ENCODE measurements at regions not wholly inside any gene's neighbourhood (a gene's known extent, or its start where the extent isn't known, plus 50 kb on each side); places are given as distances from the start of the nearest gene placed in this dataset.

DNA sequence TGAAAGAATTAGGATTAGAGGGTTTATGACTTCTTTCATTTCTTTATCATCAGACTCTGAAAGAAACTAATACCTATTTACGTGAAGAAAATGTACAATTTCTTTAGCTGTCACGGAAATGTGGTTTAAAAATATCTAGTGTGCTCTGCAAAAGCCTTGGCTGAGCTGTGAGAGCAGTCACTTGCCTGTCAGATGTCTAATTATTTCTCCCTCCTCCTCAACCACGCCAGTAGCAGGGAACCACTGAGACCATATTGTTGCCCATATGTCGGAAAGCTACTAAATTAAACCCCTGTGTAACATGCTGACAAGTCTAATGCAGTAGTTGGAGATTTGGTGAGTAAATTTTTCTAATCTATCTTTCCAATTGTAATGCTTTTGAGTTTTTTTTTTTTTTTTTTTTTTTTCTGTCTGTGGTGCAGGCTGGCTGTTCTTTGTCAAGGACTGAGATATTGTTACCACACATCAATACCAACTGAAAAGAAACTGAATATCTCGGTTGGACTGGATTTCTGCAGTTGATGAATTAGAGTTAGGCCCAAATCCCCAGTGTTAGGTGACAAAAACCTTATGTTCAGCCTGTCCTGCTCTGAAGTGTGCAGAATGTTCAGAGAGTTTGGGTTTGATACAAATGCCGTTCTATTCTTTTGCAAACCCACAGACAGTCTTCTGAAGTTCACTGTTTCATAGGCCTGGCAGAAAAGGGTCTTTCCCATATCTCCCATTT, 302.9 kb upstream of the SYNCRIP start:
- Mint-ChIP-seq H3K27ac (no peak overlapping the region), H3K4me1 (peaks cover 0 to 2% (median 0%) of the 10 kb centered on the region in 4 donors), H3K27me3 (no peaks in the 10 kb centered on the region), H3K4me3 (no peak overlapping the region), H3K36me3 (no peaks in the 10 kb centered on the region), H3K9me3 (peaks cover 0 to 8% (median 2%) of the 10 kb centered on the region in 7 donors)
- no peaks in the 10 kb centered on the region for H3K4me1 ChIP-seq (ENCODE audit: control insufficient read depth, insufficient read depth, low read length, poor library complexity, severe bottlenecking)
- no peaks in the 10 kb centered on the region for H3K27me3 ChIP-seq (ENCODE audit: control insufficient read depth, insufficient read depth, low read length)
- H3K9me3 ChIP-seq (ENCODE audit: control insufficient read depth in 2 of 2, low read length in 2 of 2): no peaks in the 10 kb centered on the region
- no peak for DNase-seq
- H3K4me3 ChIP-seq (ENCODE audit: low read depth, low read length): no peak overlapping the region
- no peak for ATAC-seq (ENCODE audit: low read depth in 2 of 2)
- no peak overlapping the region for H3K27ac ChIP-seq (ENCODE audit: insufficient read depth, low read length, poor library complexity, severe bottlenecking)
- H3K36me3 ChIP-seq (ENCODE audit: control insufficient read depth, insufficient read depth, low read length): no peaks in the 10 kb centered on the region

GRCh38 chr6:85944776-85945175, 302.1 kb upstream of the SYNCRIP start:
- Histone ChIP-seq H3K9me3 (ENCODE audit: control insufficient read depth in 2 of 2, low read length in 2 of 2) (no peaks in the 10 kb centered on the region), H3K27me3 (ENCODE audit: control insufficient read depth, insufficient read depth, low read length) (no peaks in the 10 kb centered on the region), H3K4me1 (ENCODE audit: control insufficient read depth, insufficient read depth, low read length, poor library complexity, severe bottlenecking) (no peaks in the 10 kb centered on the region), H3K27ac (ENCODE audit: insufficient read depth, low read length, poor library complexity, severe bottlenecking) (no peak overlapping the region), H3K4me3 (ENCODE audit: low read depth, low read length) (no peak overlapping the region), H3K36me3 (ENCODE audit: control insufficient read depth, insufficient read depth, low read length) (no peaks in the 10 kb centered on the region)
- Mint-ChIP-seq H3K27ac (no peak overlapping the region), H3K4me1 (peaks cover 0 to 2% (median 0%) of the 10 kb centered on the region in 4 donors), H3K4me3 (no peak overlapping the region), H3K9me3 (peaks cover 0 to 3% (median 0%) of the 10 kb centered on the region in 7 donors), H3K27me3 (no peaks in the 10 kb centered on the region), H3K36me3 (no peaks in the 10 kb centered on the region)
- DNase-seq (no peak), ATAC-seq (ENCODE audit: low read depth in 2 of 2) (no peak)

DNA sequence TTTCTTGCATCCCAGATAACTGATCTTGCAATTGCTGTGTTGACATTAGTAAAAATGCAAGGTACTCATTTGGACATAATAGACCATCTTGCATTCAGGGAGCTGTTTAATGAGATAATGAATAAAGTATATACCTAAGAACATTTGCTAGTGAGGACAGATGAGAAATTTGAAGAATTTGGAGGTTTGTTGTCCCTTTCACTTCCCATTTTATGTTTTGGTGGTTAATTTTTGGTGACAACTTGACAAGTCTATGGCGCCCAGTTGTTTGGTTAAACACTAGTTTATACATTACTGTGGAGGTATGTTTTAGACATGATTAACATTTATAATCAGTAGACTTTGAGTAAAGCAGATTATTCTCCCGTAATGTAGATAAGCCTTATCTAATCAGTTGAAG, 300.2 kb upstream of the SYNCRIP start:
- H3K4me3 ChIP-seq (ENCODE audit: low read depth, low read length): no peak overlapping the region
- H3K27me3 ChIP-seq (ENCODE audit: control insufficient read depth, insufficient read depth, low read length): no peaks in the 10 kb centered on the region
- H3K9me3 Mint-ChIP-seq: peaks cover 0 to 6% (median 0%) of the 10 kb centered on the region in 7 donors
- no peaks in the 10 kb centered on the region for H3K36me3 ChIP-seq (ENCODE audit: control insufficient read depth, insufficient read depth, low read length)
- H3K27me3 Mint-ChIP-seq: no peaks in the 10 kb centered on the region
- H3K4me1 Mint-ChIP-seq: peaks cover 0 to 2% (median 0%) of the 10 kb centered on the region in 4 donors
- no peak overlapping the region for H3K27ac ChIP-seq (ENCODE audit: insufficient read depth, low read length, poor library complexity, severe bottlenecking)
- H3K36me3 Mint-ChIP-seq: no peaks in the 10 kb centered on the region
- ATAC-seq (ENCODE audit: low read depth in 2 of 2): no peak
- H3K4me1 ChIP-seq (ENCODE audit: control insufficient read depth, insufficient read depth, low read length, poor library complexity, severe bottlenecking): no peaks in the 10 kb centered on the region
- DNase-seq: no peak
- no peak overlapping the region for H3K4me3 Mint-ChIP-seq
- no peaks in the 10 kb centered on the region for H3K9me3 ChIP-seq (ENCODE audit: control insufficient read depth in 2 of 2, low read length in 2 of 2)
- no peak overlapping the region for H3K27ac Mint-ChIP-seq

DNA sequence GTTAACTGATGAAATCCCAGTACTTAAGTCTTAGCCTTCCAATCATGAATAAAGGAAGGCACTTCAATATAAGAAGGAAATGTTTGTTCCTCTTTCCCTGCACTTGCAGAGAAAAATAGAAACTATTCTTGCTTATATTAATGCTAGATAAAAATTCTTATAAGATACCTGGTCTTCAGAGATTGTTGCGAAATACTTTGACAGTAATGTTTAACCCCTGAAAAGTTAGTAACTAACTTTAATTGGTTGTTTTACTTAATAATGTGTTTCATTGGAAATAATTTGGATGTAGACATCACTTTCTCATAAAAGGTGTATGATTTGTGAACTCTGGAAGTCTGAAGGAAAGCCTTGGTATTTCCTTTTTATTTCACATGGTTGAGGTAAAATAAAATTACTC, 294.2 kb upstream of the SYNCRIP start:
- H3K27me3 Mint-ChIP-seq: no peaks in the 10 kb centered on the region
- H3K27ac Mint-ChIP-seq: no peak overlapping the region
- H3K27me3 ChIP-seq (ENCODE audit: control insufficient read depth, insufficient read depth, low read length): no peaks in the 10 kb centered on the region
- no peaks in the 10 kb centered on the region for H3K4me1 Mint-ChIP-seq
- no peak overlapping the region for H3K27ac ChIP-seq (ENCODE audit: insufficient read depth, low read length, poor library complexity, severe bottlenecking)
- H3K9me3 ChIP-seq (ENCODE audit: control insufficient read depth in 2 of 2, low read length in 2 of 2): no peaks in the 10 kb centered on the region
- H3K4me3 ChIP-seq (ENCODE audit: low read depth, low read length): no peak overlapping the region
- no peaks in the 10 kb centered on the region for H3K36me3 ChIP-seq (ENCODE audit: control insufficient read depth, insufficient read depth, low read length)
- H3K4me1 ChIP-seq (ENCODE audit: control insufficient read depth, insufficient read depth, low read length, poor library complexity, severe bottlenecking): no peaks in the 10 kb centered on the region
- ATAC-seq (ENCODE audit: low read depth in 2 of 2) (no peak), DNase-seq (no peak)
- H3K4me3 Mint-ChIP-seq: no peak overlapping the region
- H3K9me3 Mint-ChIP-seq: peaks cover 0 to 13% (median 4%) of the 10 kb centered on the region in 7 donors
- no peaks in the 10 kb centered on the region for H3K36me3 Mint-ChIP-seq

DNA sequence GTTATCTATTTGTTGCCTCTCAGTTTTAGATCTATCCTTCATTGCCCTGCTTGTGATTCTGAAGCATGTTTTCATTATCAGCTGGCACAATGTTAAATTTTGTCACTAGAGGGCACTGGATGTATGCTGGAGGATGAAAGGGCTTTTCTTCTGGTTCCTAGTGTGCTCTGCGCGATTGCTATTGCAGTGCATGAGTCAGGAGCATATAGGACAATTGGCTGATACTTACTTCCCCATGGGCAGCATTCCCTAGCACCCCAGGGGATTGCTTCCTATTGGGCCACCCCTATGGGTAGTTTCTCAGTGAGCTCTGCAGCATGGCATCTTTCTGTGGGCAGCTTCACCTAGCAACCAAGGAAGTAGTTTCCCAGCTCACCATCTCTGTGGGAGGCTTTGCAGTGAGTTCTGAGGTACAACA, 280.3 kb upstream of the SYNCRIP start:
- DNase-seq: peak in 1 of 3 donors; percentile 26

GRCh38 chr6:85920782-85921181, 278.1 kb upstream of the SYNCRIP start:
- no peak overlapping the region for H3K27ac ChIP-seq (ENCODE audit: insufficient read depth, low read length, poor library complexity, severe bottlenecking)
- no peaks in the 10 kb centered on the region for H3K4me1 ChIP-seq (ENCODE audit: control insufficient read depth, insufficient read depth, low read length, poor library complexity, severe bottlenecking)
- no peaks in the 10 kb centered on the region for H3K36me3 Mint-ChIP-seq
- no peaks in the 10 kb centered on the region for H3K27me3 ChIP-seq (ENCODE audit: control insufficient read depth, insufficient read depth, low read length)
- peaks cover 0 to 3% (median 0%) of the 10 kb centered on the region in 7 donors for H3K9me3 Mint-ChIP-seq
- H3K27me3 Mint-ChIP-seq: peaks cover 4% of the 10 kb centered on the region
- no peaks in the 10 kb centered on the region for H3K4me1 Mint-ChIP-seq
- DNase-seq: no peak
- no peak overlapping the region for H3K4me3 ChIP-seq (ENCODE audit: low read depth, low read length)
- ATAC-seq (ENCODE audit: low read depth in 2 of 2): no peak
- H3K36me3 ChIP-seq (ENCODE audit: control insufficient read depth, insufficient read depth, low read length): no peaks in the 10 kb centered on the region
- H3K9me3 ChIP-seq (ENCODE audit: control insufficient read depth in 2 of 2, low read length in 2 of 2): no peaks in the 10 kb centered on the region
- H3K4me3 Mint-ChIP-seq: no peak overlapping the region
- no peak overlapping the region for H3K27ac Mint-ChIP-seq

More for the DNA sequence above, 280.3 kb upstream of the SYNCRIP start:
- Histone ChIP-seq H3K27ac (ENCODE audit: insufficient read depth, low read length, poor library complexity, severe bottlenecking) (no peak overlapping the region), H3K4me1 (ENCODE audit: control insufficient read depth, insufficient read depth, low read length, poor library complexity, severe bottlenecking) (no peaks in the 10 kb centered on the region), H3K36me3 (ENCODE audit: control insufficient read depth, insufficient read depth, low read length) (no peaks in the 10 kb centered on the region), H3K27me3 (ENCODE audit: control insufficient read depth, insufficient read depth, low read length) (no peaks in the 10 kb centered on the region), H3K9me3 (ENCODE audit: control insufficient read depth in 2 of 2, low read length in 2 of 2) (peaks cover 0 to 2% of the 10 kb centered on the region in 2 experiments), H3K4me3 (ENCODE audit: low read depth, low read length) (no peak overlapping the region)
- no peaks in the 10 kb centered on the region for H3K36me3 Mint-ChIP-seq
- H3K27me3 Mint-ChIP-seq: peaks cover 4% of the 10 kb centered on the region
- ATAC-seq (ENCODE audit: low read depth in 2 of 2): no peak
- H3K4me1 Mint-ChIP-seq: no peaks in the 10 kb centered on the region
- H3K27ac Mint-ChIP-seq: no peak overlapping the region
- H3K9me3 Mint-ChIP-seq: peaks cover 0 to 3% (median 2%) of the 10 kb centered on the region in 7 donors
- no peak overlapping the region for H3K4me3 Mint-ChIP-seq

DNA sequence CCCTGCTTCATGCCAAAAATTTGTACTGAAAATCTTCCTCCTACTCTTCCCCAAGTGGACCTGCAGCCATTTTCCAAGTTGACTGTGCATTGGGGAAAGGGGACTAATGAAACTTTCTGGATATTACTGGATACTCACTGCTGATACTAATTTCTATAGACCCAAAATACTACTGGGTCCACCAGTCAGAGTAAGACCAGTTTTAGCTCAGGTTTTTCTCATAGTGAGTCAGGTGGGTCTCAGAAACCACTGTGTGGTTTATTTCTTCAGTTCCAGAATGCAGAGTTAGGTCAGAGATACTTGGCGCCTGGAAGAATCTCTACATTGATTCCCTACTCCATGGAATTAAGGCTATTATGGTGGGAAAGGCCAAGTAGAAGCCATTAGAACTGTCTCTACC, 274.8 kb upstream of the SYNCRIP start:
- DNase-seq (no peak), ATAC-seq (ENCODE audit: low read depth in 2 of 2) (no peak)
- Histone ChIP-seq H3K27me3 (ENCODE audit: control insufficient read depth, insufficient read depth, low read length) (no peaks in the 10 kb centered on the region), H3K4me1 (ENCODE audit: control insufficient read depth, insufficient read depth, low read length, poor library complexity, severe bottlenecking) (no peaks in the 10 kb centered on the region), H3K27ac (ENCODE audit: insufficient read depth, low read length, poor library complexity, severe bottlenecking) (no peak overlapping the region), H3K4me3 (ENCODE audit: low read depth, low read length) (no peak overlapping the region), H3K36me3 (ENCODE audit: control insufficient read depth, insufficient read depth, low read length) (no peaks in the 10 kb centered on the region), H3K9me3 (ENCODE audit: control insufficient read depth in 2 of 2, low read length in 2 of 2) (no peaks in the 10 kb centered on the region)
- H3K4me3 Mint-ChIP-seq: no peak overlapping the region
- no peak overlapping the region for H3K27ac Mint-ChIP-seq
- no peaks in the 10 kb centered on the region for H3K36me3 Mint-ChIP-seq
- H3K9me3 Mint-ChIP-seq: peaks cover 0 to 3% (median 0%) of the 10 kb centered on the region in 7 donors
- H3K4me1 Mint-ChIP-seq: no peaks in the 10 kb centered on the region
- H3K27me3 Mint-ChIP-seq: peaks cover 4% of the 10 kb centered on the region

DNA sequence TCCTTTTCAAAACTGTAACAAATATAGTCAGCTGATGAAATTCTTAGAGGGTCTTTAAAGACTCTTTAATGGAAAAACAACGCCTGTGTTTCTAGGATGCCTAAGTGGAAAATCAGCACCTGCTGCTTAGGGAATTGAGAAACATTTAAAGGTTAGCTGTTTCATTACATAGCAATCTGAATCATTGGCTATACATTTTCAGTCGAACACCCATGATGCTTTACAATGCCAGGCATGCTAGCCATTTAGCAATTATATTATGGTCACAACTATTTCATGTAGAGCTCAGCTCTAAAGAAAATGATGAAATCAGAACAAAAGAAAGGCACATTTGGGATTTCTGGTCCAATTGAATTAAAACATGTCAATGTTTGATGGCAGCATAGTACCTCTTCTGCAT, 270.3 kb upstream of the SYNCRIP start:
- H3K4me1 Mint-ChIP-seq: no peaks in the 10 kb centered on the region

More for the DNA sequence above, 270.3 kb upstream of the SYNCRIP start:
- Histone ChIP-seq H3K4me1 (ENCODE audit: control insufficient read depth, insufficient read depth, low read length, poor library complexity, severe bottlenecking) (no peaks in the 10 kb centered on the region), H3K9me3 (ENCODE audit: control insufficient read depth in 2 of 2, low read length in 2 of 2) (no peaks in the 10 kb centered on the region), H3K27me3 (ENCODE audit: control insufficient read depth, insufficient read depth, low read length) (no peaks in the 10 kb centered on the region), H3K36me3 (ENCODE audit: control insufficient read depth, insufficient read depth, low read length) (no peaks in the 10 kb centered on the region), H3K27ac (ENCODE audit: insufficient read depth, low read length, poor library complexity, severe bottlenecking) (no peak overlapping the region), H3K4me3 (ENCODE audit: low read depth, low read length) (no peak overlapping the region)
- no peak for DNase-seq
- H3K4me3 Mint-ChIP-seq: no peak overlapping the region
- H3K27ac Mint-ChIP-seq: no peak overlapping the region
- no peaks in the 10 kb centered on the region for H3K36me3 Mint-ChIP-seq
- no peak for ATAC-seq (ENCODE audit: low read depth in 2 of 2)
- no peaks in the 10 kb centered on the region for H3K9me3 Mint-ChIP-seq
- no peaks in the 10 kb centered on the region for H3K27me3 Mint-ChIP-seq

Data from CD4-positive, CD25-positive, alpha-beta regulatory T cell (primary cell).